ENCODE measurements at regions not wholly inside any gene's neighbourhood (a gene's known extent, or its start where the extent isn't known, plus 50 kb on each side); places are given as distances from the start of the nearest gene placed in this dataset.

DNA sequence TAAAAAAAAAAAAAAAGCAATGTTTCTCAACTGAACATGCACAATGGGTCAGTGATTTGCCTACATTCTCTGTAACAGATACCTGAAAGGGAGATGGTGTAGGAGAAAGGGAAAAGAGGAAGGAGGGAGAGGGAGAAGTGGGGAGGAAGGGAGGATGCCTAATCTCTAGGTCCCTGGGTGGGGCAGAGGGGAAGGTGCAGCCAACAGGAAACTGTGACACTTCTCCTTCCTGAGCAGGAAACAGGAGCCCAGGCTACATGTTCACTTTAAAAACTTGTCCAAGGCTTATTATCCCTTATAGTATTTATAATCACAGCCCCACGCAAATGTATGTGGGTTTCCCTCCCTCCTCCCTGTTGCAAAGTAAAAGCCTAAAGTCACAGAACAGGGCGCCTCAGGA is 137.9 kb downstream of the MINAR1 start:
- TF ChIP-seq, protein P1, sequence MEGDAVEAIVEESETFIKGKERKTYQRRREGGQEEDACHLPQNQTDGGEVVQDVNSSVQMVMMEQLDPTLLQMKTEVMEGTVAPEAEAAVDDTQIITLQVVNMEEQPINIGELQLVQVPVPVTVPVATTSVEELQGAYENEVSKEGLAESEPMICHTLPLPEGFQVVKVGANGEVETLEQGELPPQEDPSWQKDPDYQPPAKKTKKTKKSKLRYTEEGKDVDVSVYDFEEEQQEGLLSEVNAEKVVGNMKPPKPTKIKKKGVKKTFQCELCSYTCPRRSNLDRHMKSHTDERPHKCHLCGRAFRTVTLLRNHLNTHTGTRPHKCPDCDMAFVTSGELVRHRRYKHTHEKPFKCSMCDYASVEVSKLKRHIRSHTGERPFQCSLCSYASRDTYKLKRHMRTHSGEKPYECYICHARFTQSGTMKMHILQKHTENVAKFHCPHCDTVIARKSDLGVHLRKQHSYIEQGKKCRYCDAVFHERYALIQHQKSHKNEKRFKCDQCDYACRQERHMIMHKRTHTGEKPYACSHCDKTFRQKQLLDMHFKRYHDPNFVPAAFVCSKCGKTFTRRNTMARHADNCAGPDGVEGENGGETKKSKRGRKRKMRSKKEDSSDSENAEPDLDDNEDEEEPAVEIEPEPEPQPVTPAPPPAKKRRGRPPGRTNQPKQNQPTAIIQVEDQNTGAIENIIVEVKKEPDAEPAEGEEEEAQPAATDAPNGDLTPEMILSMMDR (IDR thresholded peaks at IDR 0.05) = no peak
- TF ChIP-seq POLR2A (IDR thresholded peaks at IDR 0.05) = no peak
